ENCODE measurements at regions not wholly inside any gene's neighbourhood (a gene's known extent, or its start where the extent isn't known, plus 50 kb on each side); places are given as distances from the start of the nearest gene placed in this dataset.

DNA sequence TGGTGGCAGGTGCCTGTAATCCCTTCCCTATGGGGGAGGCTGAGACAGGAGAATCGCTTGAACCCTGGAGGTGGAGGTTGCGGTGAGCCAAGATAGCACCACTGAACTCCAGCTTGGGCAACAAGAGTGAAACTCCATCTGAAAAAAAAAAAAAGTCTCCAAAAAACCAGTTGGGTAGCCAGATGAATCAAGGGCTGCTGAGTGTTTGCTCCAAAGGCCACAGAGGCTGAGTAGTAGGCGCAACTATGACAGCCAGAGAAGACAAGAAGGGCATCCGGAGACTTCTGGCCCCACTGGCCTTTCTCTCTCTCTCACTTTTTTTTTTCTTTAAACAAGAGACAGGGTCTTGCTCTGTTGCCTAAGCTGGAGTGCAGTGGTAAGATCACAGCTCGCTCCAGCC, 131.8 kb downstream of the SMAD6 start:
- TF ChIP-seq, protein P1, sequence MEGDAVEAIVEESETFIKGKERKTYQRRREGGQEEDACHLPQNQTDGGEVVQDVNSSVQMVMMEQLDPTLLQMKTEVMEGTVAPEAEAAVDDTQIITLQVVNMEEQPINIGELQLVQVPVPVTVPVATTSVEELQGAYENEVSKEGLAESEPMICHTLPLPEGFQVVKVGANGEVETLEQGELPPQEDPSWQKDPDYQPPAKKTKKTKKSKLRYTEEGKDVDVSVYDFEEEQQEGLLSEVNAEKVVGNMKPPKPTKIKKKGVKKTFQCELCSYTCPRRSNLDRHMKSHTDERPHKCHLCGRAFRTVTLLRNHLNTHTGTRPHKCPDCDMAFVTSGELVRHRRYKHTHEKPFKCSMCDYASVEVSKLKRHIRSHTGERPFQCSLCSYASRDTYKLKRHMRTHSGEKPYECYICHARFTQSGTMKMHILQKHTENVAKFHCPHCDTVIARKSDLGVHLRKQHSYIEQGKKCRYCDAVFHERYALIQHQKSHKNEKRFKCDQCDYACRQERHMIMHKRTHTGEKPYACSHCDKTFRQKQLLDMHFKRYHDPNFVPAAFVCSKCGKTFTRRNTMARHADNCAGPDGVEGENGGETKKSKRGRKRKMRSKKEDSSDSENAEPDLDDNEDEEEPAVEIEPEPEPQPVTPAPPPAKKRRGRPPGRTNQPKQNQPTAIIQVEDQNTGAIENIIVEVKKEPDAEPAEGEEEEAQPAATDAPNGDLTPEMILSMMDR (conservative IDR thresholded peaks at IDR 0.05; ENCODE audit: low read length) = no peak
- TF ChIP-seq EZH2phosphoT487 (IDR thresholded peaks at IDR 0.05; ENCODE audit: borderline replicate concordance) = no peak
